LoVo (cell line): ENCODE measurements at regions not wholly inside any gene's neighbourhood (a gene's known extent, or its start where the extent isn't known, plus 50 kb on each side); places are given as distances from the start of the nearest gene placed in this dataset.

ENCODE experiments used
- DNase-seq: peaks from one replicate; pipeline ENCODE4 v3.0.0-alpha.2; 2016; ENCODE audit warnings: low spot score

GRCh38 chr1:5597171-5597850, 394.9 kb downstream of the NPHP4 start:
- DNase-seq: no peak

GRCh38 chr1:5596651-5597050, 395.6 kb downstream of the NPHP4 start:
- no peak for DNase-seq

GRCh38 chr1:5595531-5596170, 396.6 kb downstream of the NPHP4 start:
- DNase-seq: no peak

- no peak for DNase-seq
Observed at GRCh38 chr1:5594056-5594956, 397.9 kb downstream of the NPHP4 start.

GRCh38 chr1:5590717-5591116, 401.5 kb downstream of the NPHP4 start:
- no peak for DNase-seq

GRCh38 chr1:5586629-5587028, 405.6 kb downstream of the NPHP4 start:
- DNase-seq: no peak

GRCh38 chr1:5585256-5585655, 407.0 kb downstream of the NPHP4 start:
- DNase-seq: no peak

GRCh38 chr1:5580926-5581325, 411.3 kb downstream of the NPHP4 start:
- DNase-seq: no peak

- no peak for DNase-seq
Observed at GRCh38 chr1:5579966-5580365, 412.3 kb downstream of the NPHP4 start.

GRCh38 chr1:5578690-5579089, 413.5 kb downstream of the NPHP4 start:
- DNase-seq: no peak

GRCh38 chr1:5577255-5578040, 414.8 kb downstream of the NPHP4 start:
- no peak for DNase-seq

GRCh38 chr1:5576673-5577065, 415.6 kb downstream of the NPHP4 start:
- no peak for DNase-seq

- no peak for DNase-seq
Observed at GRCh38 chr1:5576011-5576672, 416.1 kb downstream of the NPHP4 start.

GRCh38 chr1:5575396-5575940, 416.8 kb downstream of the NPHP4 start:
- DNase-seq: no peak

GRCh38 chr1:5574641-5575040, 417.6 kb downstream of the NPHP4 start:
- DNase-seq: no peak

GRCh38 chr1:5572794-5573193, 419.4 kb downstream of the NPHP4 start:
- DNase-seq: no peak

- no peak for DNase-seq
Observed at GRCh38 chr1:5571861-5572401, 420.3 kb downstream of the NPHP4 start.

- DNase-seq: no peak
Observed at GRCh38 chr1:5571438-5571837, 420.8 kb downstream of the NPHP4 start.

- no peak for DNase-seq
Observed at GRCh38 chr1:5570931-5571330, 421.3 kb downstream of the NPHP4 start.

GRCh38 chr1:5568321-5568720, 423.9 kb downstream of the NPHP4 start:
- DNase-seq: no peak

GRCh38 chr1:5567839-5568238, 424.4 kb downstream of the NPHP4 start:
- no peak for DNase-seq
